Thoracic aorta (tissue), 2 donors: ENCODE measurements at regions not wholly inside any gene's neighbourhood (a gene's known extent, or its start where the extent isn't known, plus 50 kb on each side); places are given as distances from the start of the nearest gene placed in this dataset.

Source experiments
- ATAC-seq: fragments of 150-250 bp; one replicate; pipeline ENCODE4 v1.8.0; 2017; ENCODE audit warnings: low read depth; ENCODE audit not compliant: insufficient number of reproducible peaks, low FRiP score
- DNase-seq: peaks from one replicate; pipeline ENCODE4 v3.0.0-alpha.2; 2020; ENCODE audit warnings: low spot score
- H3K27ac ChIP-seq, 2 donors: fragments of 200-600 bp; sonication (generic); 1 replicate in 1 of 2; 2 replicates in 1 of 2; pipeline ENCODE4 v1.5.1; 2016; ENCODE audit warnings: mild to moderate bottlenecking in 2 of 2, moderate library complexity in 2 of 2
- H3K27me3 ChIP-seq: fragments of 200-600 bp; sonication (generic); replicated peaks from 2 replicates; pipeline ENCODE4 v1.6.0; 2016; ENCODE audit warnings: mild to moderate bottlenecking; ENCODE audit not compliant: insufficient read depth
- H3K36me3 ChIP-seq: fragments of 200-600 bp; sonication (generic); one replicate; pipeline ENCODE4 v1.5.1; 2016
- H3K4me1 ChIP-seq, 2 donors: fragments of 200-600 bp; sonication (generic); 1 replicate in 1 of 2; 2 replicates in 1 of 2; pipeline versions ENCODE4 v1.5.1 to v1.6.0; 2016; ENCODE audit warnings: low read depth in 2 of 2, mild to moderate bottlenecking in 1 of 2; ENCODE audit not compliant: control insufficient read depth in 1 of 2
- H3K4me3 ChIP-seq: fragments of 200-600 bp; sonication (generic); 2 replicates; pipeline ENCODE4 v1.5.1; 2016; ENCODE audit warnings: mild to moderate bottlenecking
- H3K9me3 ChIP-seq: fragments of 200-600 bp; sonication (generic); 2 replicates; pipeline ENCODE4 v1.5.1; 2016
- TF ChIP-seq, protein P1 (sequence below): fragments of 200-600 bp; sonication (generic); IDR thresholded peaks from one replicate; pipeline ENCODE4 v1.5.1; 2019; ENCODE audit warnings: antibody characterized with exemption

DNA sequence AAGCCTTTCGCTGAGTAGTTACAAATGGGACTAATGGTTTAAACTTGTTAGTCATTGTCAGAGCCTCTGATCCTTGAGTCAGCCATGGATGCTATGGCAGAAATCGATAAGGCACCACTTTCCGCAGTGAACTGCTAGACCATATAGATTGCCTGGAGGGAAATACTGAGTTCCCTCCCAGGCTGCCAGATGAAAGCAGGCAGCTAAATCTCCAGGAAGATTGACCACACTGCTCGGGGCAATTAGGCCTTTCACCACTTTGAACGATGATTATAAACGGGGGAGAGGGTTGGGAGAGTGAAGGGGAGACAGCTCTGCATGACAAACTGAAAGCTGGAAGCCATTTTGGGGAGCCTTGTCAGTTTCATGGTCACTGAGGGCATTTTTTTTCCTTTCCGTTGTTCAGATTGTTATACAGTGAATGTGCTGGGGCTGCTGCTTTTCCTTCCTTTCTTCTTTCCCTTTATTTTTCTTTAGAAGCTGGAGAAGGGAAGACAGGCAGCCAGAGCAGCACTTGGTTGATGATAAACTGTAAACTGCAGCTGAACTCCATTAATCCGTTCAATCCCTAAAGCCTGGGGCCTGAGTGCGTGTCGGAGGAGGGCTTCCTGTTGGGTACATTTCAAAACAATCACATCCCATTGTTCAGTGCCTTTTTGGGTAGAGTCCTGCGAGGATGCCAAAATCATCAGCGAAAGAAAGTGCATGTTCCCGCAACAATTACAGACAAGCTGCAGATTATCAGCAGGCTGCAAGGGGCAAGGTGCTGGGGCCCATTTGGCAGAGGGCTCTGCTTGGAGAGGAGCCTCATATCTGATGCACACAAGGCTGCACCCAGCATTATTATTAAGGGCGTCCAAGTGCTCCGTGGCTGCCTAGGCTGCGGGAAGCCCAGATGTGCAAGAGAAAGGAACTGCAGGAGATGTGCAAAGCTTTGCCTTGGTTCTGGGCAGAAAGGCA, 308.4 kb downstream of the PSAT1 start:
- Histone ChIP-seq H3K9me3 (no peaks in the 10 kb centered on the region), H3K27me3 (no peaks in the 10 kb centered on the region), H3K27ac (no peak overlapping the region), H3K4me3 (no peak overlapping the region), H3K36me3 (no peaks in the 10 kb centered on the region), H3K4me1 (peaks cover 0 to 10% of the 10 kb centered on the region in 2 donors)
- DNase-seq (no peak), ATAC-seq (no peak)
- TF ChIP-seq, protein P1, sequence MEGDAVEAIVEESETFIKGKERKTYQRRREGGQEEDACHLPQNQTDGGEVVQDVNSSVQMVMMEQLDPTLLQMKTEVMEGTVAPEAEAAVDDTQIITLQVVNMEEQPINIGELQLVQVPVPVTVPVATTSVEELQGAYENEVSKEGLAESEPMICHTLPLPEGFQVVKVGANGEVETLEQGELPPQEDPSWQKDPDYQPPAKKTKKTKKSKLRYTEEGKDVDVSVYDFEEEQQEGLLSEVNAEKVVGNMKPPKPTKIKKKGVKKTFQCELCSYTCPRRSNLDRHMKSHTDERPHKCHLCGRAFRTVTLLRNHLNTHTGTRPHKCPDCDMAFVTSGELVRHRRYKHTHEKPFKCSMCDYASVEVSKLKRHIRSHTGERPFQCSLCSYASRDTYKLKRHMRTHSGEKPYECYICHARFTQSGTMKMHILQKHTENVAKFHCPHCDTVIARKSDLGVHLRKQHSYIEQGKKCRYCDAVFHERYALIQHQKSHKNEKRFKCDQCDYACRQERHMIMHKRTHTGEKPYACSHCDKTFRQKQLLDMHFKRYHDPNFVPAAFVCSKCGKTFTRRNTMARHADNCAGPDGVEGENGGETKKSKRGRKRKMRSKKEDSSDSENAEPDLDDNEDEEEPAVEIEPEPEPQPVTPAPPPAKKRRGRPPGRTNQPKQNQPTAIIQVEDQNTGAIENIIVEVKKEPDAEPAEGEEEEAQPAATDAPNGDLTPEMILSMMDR = no peak

DNA sequence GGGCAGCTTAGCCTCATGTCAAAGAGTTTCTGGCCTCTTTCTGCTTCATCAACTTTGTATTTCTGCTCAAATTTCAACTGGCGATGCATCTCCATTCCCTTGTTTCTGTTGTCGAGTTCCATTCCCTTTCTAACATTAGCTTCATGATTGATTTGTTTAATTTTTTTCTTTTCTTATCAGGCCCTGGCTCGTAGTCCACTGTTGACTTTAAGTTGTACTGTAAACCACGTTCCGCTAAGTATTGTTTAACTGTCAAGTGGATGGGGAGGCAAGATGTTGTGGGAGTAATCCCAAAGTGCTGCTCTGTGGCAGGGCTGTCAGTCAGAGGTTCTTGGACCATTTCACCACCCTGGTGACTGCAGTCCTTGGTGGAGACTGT, 309.1 kb downstream of the PSAT1 start:
- TF ChIP-seq, protein P1 = no peak
- Histone ChIP-seq H3K27ac (no peak overlapping the region), H3K4me1 (peaks cover 0 to 10% of the 10 kb centered on the region in 2 donors), H3K36me3 (no peaks in the 10 kb centered on the region), H3K27me3 (no peaks in the 10 kb centered on the region), H3K9me3 (no peaks in the 10 kb centered on the region), H3K4me3 (no peak overlapping the region)
- ATAC-seq (no peak), DNase-seq (no peak)

DNA sequence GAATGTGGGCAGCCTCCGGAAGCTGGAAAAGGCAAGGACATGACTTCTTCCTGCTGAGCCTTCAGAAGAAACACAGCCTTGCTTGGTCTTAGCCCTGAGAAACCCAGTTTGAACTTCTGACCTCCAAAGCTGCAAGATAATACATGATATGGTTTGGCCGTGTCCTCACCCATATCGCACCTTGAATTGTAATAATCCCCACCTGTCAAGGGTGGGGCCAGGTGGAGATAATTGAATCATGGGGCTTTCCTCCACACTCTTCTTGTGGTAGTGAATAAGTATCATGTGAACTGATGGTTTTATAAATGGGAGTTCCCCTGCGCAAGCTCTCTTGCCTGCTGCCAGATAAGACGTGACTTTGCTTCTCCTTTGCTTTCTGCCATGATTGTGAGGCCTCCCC, 310.9 kb downstream of the PSAT1 start:
- H3K9me3 ChIP-seq = no peaks in the 10 kb centered on the region
- DNase-seq (no peak), ATAC-seq (no peak)
- H3K27ac ChIP-seq = no peak overlapping the region
- H3K36me3 ChIP-seq = no peaks in the 10 kb centered on the region
- H3K27me3 ChIP-seq = no peaks in the 10 kb centered on the region
- no peak overlapping the region for H3K4me3 ChIP-seq
- H3K4me1 ChIP-seq = peaks cover 0 to 10% of the 10 kb centered on the region in 2 donors
- TF ChIP-seq, protein P1 = no peak

DNA sequence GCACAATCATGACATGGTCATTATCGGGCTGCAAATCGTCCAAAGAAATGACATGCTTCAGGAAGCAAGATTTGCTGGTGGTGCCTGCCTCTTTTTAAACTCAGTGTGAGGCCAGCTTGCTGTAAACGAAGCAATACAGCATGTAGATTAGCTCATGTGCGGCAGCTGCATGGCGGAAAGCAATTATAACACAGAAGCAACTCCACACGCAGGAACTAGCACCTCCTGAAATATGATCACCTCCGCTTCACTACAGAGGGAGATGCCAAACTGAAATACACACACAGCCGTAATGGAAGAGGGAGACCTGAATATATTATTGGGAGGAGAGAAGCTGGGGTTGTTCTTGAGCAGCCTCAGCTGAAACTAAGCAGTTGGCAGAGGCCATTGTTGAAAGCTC, 312.5 kb downstream of the PSAT1 start:
- Histone ChIP-seq H3K4me3 (no peak overlapping the region), H3K27ac (no peak overlapping the region), H3K9me3 (no peaks in the 10 kb centered on the region), H3K4me1 (peaks cover 0 to 10% of the 10 kb centered on the region in 2 donors), H3K36me3 (no peaks in the 10 kb centered on the region), H3K27me3 (no peaks in the 10 kb centered on the region)
- DNase-seq (no peak), ATAC-seq (no peak)
- TF ChIP-seq, protein P1 = no peak

DNA sequence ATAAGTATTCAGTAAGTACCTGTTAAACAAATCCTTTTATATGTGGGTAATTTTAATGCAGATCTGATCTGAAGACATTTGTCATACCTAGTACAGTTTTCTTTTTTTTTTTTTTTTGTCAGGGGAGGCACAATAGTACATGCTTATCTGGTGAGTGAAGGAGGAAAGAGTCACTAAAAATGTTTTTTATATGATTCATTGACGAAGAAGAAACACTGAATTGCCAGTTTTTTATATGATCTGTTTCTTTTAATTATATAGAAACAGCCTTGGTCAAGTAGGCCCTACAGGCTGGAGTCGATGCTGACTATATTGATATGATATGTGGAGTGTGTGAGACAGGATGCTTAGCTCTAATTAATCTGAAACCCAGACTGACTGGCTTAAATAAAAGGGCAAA, 315.2 kb downstream of the PSAT1 start:
- no peaks in the 10 kb centered on the region for H3K9me3 ChIP-seq
- H3K27ac ChIP-seq = no peak overlapping the region
- TF ChIP-seq, protein P1 = no peak
- DNase-seq = no peak
- H3K27me3 ChIP-seq = no peaks in the 10 kb centered on the region
- H3K36me3 ChIP-seq = no peaks in the 10 kb centered on the region
- H3K4me3 ChIP-seq = no peak overlapping the region
- no peak for ATAC-seq
- no peaks in the 10 kb centered on the region for H3K4me1 ChIP-seq
